ENCODE measurements at regions not wholly inside any gene's neighbourhood (a gene's known extent, or its start where the extent isn't known, plus 50 kb on each side); places are given as distances from the start of the nearest gene placed in this dataset.

- Histone ChIP-seq H3K4me1 (ENCODE audit: control insufficient read depth, low read length) (no peaks in the 10 kb centered on the region; the same call in 1 of the 2 replicates), H3K27ac (ENCODE audit: low read depth, low read length) (no peak overlapping the region), H3K4me2 (ENCODE audit: low read length) (no peak overlapping the region), H3K79me2 (ENCODE audit: control insufficient read depth, low read length) (no peaks in the 10 kb centered on the region), H3K27me3 (ENCODE audit: control insufficient read depth, low read length) (no peaks in the 10 kb centered on the region), H3K36me3 (ENCODE audit: control insufficient read depth, low read length) (no peaks in the 10 kb centered on the region), H3K4me3 (ENCODE audit: low read length) (no peak overlapping the region), H3K9me2 (replicated peaks; ENCODE audit: control insufficient read depth, low read length) (no peaks in the 10 kb centered on the region), H4K20me1 (ENCODE audit: control insufficient read depth, insufficient read depth, low read depth, low read length) (no peaks in the 10 kb centered on the region), H3K9me3 (ENCODE audit: control insufficient read depth, insufficient read depth, low read length) (no peaks in the 10 kb centered on the region), H3F3A (ENCODE audit: control insufficient read depth, insufficient read depth) (no peaks in the 10 kb centered on the region)
- TF ChIP-seq CTCF (IDR thresholded peaks at IDR 0.05; ENCODE audit: low read depth, low read length, poor library complexity, severe bottlenecking): no peak
- TF ChIP-seq EZH2phosphoT487 (IDR thresholded peaks at IDR 0.05; ENCODE audit: borderline replicate concordance, low read length): no peak
Observed at GRCh38 chr9:95762322-95762721, 113.2 kb upstream of the ERCC6L2 start.

GRCh38 chr9:95760791-95761190, 114.7 kb upstream of the ERCC6L2 start:
- H3K4me2 ChIP-seq (ENCODE audit: low read length): no peak overlapping the region
- H3K4me3 ChIP-seq (ENCODE audit: low read length): no peak overlapping the region
- no peaks in the 10 kb centered on the region for H3K27me3 ChIP-seq (ENCODE audit: control insufficient read depth, low read length)
- H3K9me2 ChIP-seq (replicated peaks; ENCODE audit: control insufficient read depth, low read length): no peaks in the 10 kb centered on the region
- H3K36me3 ChIP-seq (ENCODE audit: control insufficient read depth, low read length): no peaks in the 10 kb centered on the region
- no peak for TF ChIP-seq EZH2phosphoT487 (IDR thresholded peaks at IDR 0.05; ENCODE audit: borderline replicate concordance, low read length)
- TF ChIP-seq CTCF (IDR thresholded peaks at IDR 0.05; ENCODE audit: low read depth, low read length, poor library complexity, severe bottlenecking): no peak
- no peak overlapping the region for H3K27ac ChIP-seq (ENCODE audit: low read depth, low read length)
- no peaks in the 10 kb centered on the region for H3K79me2 ChIP-seq (ENCODE audit: control insufficient read depth, low read length)
- no peaks in the 10 kb centered on the region for H3K9me3 ChIP-seq (ENCODE audit: control insufficient read depth, insufficient read depth, low read length)
- no peaks in the 10 kb centered on the region for H4K20me1 ChIP-seq (ENCODE audit: control insufficient read depth, insufficient read depth, low read depth, low read length)
- H3K4me1 ChIP-seq (ENCODE audit: control insufficient read depth, low read length): no peaks in the 10 kb centered on the region; the same call in 1 of the 2 replicates
- H3F3A ChIP-seq (ENCODE audit: control insufficient read depth, insufficient read depth): no peaks in the 10 kb centered on the region

GRCh38 chr9:95757439-95757838, 118.1 kb upstream of the ERCC6L2 start:
- Histone ChIP-seq H3K27me3 (ENCODE audit: control insufficient read depth, low read length) (no peaks in the 10 kb centered on the region), H3K36me3 (ENCODE audit: control insufficient read depth, low read length) (no peaks in the 10 kb centered on the region), H3K4me3 (ENCODE audit: low read length) (no peak overlapping the region), H3K4me1 (ENCODE audit: control insufficient read depth, low read length) (no peaks in the 10 kb centered on the region; the same call in 1 of the 2 replicates), H3K79me2 (ENCODE audit: control insufficient read depth, low read length) (no peaks in the 10 kb centered on the region), H3K9me3 (ENCODE audit: control insufficient read depth, insufficient read depth, low read length) (no peaks in the 10 kb centered on the region), H4K20me1 (ENCODE audit: control insufficient read depth, insufficient read depth, low read depth, low read length) (no peaks in the 10 kb centered on the region), H3K27ac (ENCODE audit: low read depth, low read length) (no peak overlapping the region), H3K4me2 (ENCODE audit: low read length) (no peak overlapping the region), H3K9me2 (replicated peaks; ENCODE audit: control insufficient read depth, low read length) (no peaks in the 10 kb centered on the region), H3F3A (ENCODE audit: control insufficient read depth, insufficient read depth) (no peaks in the 10 kb centered on the region)
- TF ChIP-seq CTCF (IDR thresholded peaks at IDR 0.05; ENCODE audit: low read depth, low read length, poor library complexity, severe bottlenecking) (no peak), EZH2phosphoT487 (IDR thresholded peaks at IDR 0.05; ENCODE audit: borderline replicate concordance, low read length) (no peak)
